Medulla oblongata (tissue), 1 donor: ENCODE measurements at regions not wholly inside any gene's neighbourhood (a gene's known extent, or its start where the extent isn't known, plus 50 kb on each side); places are given as distances from the start of the nearest gene placed in this dataset.

Source experiments
- DNase-seq: peaks from one replicate; pipeline ENCODE4 v3.0.0-alpha.2; 2015; ENCODE audit errors: extremely low spot score

GRCh38 chr7:46245586-46246111, 324.6 kb upstream of the IGFBP3 start:
- no peak for DNase-seq

GRCh38 chr7:46244757-46245156, 323.7 kb upstream of the IGFBP3 start:
- DNase-seq = no peak

GRCh38 chr7:46243406-46243805, 322.3 kb upstream of the IGFBP3 start:
- no peak for DNase-seq

- no peak for DNase-seq
Measured at GRCh38 chr7:46239846-46240245, 318.8 kb upstream of the IGFBP3 start.

- DNase-seq = no peak
Measured at GRCh38 chr7:46237466-46237865, 316.4 kb upstream of the IGFBP3 start.

- DNase-seq = no peak
Measured at GRCh38 chr7:46233585-46234329, 312.7 kb upstream of the IGFBP3 start.

GRCh38 chr7:46230990-46231305, 309.9 kb upstream of the IGFBP3 start:
- no peak for DNase-seq

- DNase-seq = no peak
Measured at GRCh38 chr7:46230298-46230989, 309.4 kb upstream of the IGFBP3 start.

GRCh38 chr7:46229409-46229808, 308.3 kb upstream of the IGFBP3 start:
- DNase-seq = no peak

- no peak for DNase-seq
Measured at GRCh38 chr7:46226860-46227259, 305.8 kb upstream of the IGFBP3 start.

- no peak for DNase-seq
Measured at GRCh38 chr7:46224363-46224762, 303.3 kb upstream of the IGFBP3 start.

- DNase-seq = no peak
Measured at GRCh38 chr7:46220066-46220630, 299.1 kb upstream of the IGFBP3 start.

GRCh38 chr7:46218461-46219200, 297.6 kb upstream of the IGFBP3 start:
- DNase-seq = no peak

- DNase-seq = peak; percentile 33
Measured at GRCh38 chr7:46215987-46216567, 295.0 kb upstream of the IGFBP3 start.

- DNase-seq = no peak
Measured at GRCh38 chr7:46214526-46214925, 293.5 kb upstream of the IGFBP3 start.

- no peak for DNase-seq
Measured at GRCh38 chr7:46213154-46213537, 292.1 kb upstream of the IGFBP3 start.

- DNase-seq = no peak
Measured at GRCh38 chr7:46212425-46213153, 291.5 kb upstream of the IGFBP3 start.

- DNase-seq = no peak
Measured at GRCh38 chr7:46210467-46210866, 289.4 kb upstream of the IGFBP3 start.

- DNase-seq = no peak
Measured at GRCh38 chr7:46209611-46210388, 288.7 kb upstream of the IGFBP3 start.
